Activated T-helper 9 cell treated with anti-CD3 and anti-CD28 coated beads, Interleukin-2, amount 50 U/mL, for 16 hours (primary cell): ENCODE measurements at regions not wholly inside any gene's neighbourhood (a gene's known extent, or its start where the extent isn't known, plus 50 kb on each side); places are given as distances from the start of the nearest gene placed in this dataset.
"Not testable (repeated sequence)": the region's sequence is repeated elsewhere in the genome, so short reads cannot be mapped to it uniquely, and the experiment has no call there.

Experiments
- DNase-seq: peaks from one replicate; pipeline ENCODE4 v3.0.0-alpha.2; 2020; ENCODE audit warnings: low read depth

DNA sequence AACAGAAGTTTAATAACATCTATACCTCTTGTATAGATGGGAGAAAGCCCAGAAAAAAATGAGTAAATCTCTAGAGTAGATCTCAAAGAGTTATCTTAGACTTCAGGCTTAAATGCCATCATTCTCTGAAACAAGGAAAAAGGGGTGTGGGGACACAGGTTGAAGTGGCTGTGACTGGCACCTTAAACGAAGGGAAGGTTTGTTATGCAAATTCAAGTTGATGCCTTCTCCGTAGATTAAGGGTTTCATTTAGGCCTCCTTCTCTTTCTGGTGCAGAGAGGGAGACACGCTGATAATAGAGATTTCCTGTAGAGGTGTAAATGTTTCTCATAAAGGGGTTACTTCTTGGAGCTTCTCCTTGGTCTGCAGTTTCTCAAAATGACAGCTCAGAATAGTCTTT is 252.1 kb downstream of the CD83 start:
- no peak for DNase-seq

DNA sequence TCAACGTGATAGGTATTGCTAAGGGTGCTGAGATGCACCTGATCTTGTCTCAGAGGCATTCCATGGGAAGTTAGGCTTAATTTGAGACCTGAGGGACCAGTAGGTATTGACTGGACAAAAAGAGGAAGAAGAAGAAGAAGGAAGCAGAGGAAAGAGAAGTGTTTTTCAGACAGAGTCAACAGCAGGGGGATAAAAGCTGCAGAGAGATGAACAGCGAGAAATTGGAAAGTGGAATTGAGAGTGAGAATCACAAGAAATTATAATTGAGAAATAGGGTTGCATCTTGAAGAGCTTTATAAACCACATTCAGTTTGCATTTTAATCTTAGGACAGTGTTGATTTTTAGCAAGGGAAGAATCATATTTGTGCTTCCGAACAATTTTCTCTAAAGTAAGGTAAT is 254.0 kb downstream of the CD83 start:
- DNase-seq = no peak

GRCh38 chr6:14372734-14373489 is 255.3 kb downstream of the CD83 start:
- DNase-seq = no peak

- DNase-seq = no peak
Observed at GRCh38 chr6:14373648-14374437, 256.3 kb downstream of the CD83 start.

DNA sequence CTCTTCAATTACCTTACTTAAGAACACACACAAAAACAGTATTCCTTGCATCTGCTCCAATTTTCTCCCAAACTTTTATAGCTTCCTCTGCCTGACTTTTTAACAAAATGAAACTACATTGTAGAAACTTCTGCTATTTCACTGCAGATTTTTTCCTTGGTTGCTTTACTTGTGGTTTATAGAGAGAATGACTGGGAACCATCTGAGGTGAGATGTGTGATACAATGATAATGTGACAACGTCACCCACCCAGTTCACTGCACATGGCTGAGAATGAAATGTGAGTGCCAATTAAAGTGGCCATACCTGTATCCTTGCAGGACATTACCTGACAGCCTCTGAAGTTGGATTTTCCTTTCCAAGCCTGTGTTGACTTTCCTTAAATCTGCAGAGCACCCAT is 258.4 kb downstream of the CD83 start:
- DNase-seq = no peak

- DNase-seq = no peak
Observed at GRCh38 chr6:14379568-14379967, 262.0 kb downstream of the CD83 start.

GRCh38 chr6:14380086-14380820 is 262.7 kb downstream of the CD83 start:
- no peak for DNase-seq

DNA sequence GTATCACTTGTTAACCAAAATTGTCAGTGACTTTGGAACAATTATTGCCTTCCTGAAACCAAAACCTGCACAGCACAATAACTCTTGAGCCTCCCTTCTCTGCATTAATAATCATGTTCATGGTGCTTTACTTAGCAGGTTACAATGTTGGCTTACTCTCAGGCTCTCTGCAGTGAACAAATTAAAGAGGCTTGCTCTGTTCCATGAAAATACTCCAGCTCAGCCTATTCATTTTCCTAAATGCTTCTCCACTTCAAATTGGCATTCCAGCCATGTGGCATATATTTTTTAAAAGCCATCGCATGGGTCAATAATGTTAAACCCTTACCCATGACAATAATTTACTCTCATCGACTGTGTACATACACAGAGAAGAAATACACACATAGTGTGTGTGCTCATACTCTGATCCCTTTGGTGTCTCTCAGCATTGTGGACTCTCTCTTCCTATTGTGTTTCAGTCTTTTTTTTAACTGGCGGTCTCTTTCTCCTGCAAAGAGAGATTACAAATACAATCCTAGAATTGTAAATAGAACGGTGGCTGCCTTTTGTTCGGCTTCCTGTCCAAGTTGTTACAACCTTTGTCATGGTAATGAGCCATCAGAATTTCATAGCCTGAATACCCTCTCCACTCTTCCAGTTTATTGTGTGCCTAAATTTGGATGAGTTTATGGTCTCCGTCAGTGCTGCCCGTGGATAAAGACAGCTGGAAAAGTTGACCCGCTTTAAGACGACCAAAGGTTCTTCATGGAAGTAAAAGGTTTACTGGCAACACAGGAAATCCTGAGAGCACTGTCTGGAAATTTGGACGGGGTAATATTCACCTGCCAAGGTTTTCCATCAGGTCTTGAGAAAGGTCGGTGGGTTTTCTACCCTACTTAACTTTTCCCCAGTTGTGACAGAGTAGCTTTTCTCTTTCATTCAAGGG is 263.6 kb downstream of the CD83 start:
- DNase-seq = no peak

DNA sequence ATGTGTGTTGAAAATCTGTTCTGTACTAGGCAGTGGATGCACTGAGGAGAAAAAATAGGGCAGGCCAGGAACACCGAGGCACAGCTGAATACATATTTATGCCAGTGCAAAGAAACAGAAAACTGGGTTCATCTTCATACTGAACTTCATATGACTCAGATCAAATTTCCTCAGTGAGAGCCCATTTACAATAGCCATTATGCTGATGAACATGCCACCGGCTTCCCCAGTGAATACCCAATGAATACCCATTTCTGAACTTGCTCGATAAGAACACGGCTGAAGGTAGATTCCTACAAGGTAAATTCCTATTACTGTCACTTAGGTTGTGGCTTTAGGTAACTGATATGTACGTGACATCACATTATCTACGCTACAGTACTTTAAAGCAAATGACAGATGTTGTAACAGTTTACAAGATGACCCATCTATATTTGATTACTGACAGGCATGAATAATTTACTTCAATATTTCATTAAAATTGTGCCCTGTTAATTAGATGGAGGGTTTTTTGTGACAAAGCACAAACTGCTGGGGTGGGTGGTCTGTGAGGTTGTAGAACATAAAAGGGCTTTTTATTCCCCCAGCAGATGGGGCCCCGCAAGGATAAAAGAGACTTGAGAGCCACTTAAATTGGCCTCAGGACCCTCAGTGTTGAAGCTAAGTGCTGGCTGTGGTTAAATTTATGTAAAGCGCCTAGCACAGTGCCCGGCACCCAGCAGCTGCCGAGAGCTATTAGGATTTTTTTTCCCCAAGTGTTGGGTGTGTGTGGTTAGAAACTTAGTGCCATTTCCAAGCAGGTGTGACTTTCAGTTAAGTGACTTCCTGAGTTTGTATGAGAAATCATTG is 264.5 kb downstream of the CD83 start:
- no peak for DNase-seq

- DNase-seq = no peak
Observed at GRCh38 chr6:14382678-14383236, 265.2 kb downstream of the CD83 start.

GRCh38 chr6:14383393-14384174 is 266.0 kb downstream of the CD83 start:
- no peak for DNase-seq

GRCh38 chr6:14384175-14384949 is 266.8 kb downstream of the CD83 start:
- no peak for DNase-seq

DNA sequence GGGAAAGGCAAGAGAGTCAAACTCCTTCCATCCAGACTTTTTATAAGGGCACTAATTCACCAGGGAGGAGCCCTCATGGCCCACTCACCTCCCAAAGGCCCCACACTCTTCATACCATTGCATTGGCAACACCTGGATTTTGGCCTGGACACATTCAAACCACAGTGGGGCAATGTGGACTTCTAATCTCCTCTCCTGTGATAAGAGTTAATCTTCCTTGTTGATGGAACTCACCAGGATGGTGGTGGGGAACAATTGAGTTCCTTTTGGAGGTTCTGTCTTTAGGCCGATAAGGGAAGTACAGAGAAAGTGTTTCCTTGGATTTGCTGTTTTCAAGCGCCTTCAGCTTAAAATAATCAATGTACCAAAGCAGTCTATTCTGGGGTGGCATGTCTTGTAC is 268.7 kb downstream of the CD83 start:
- DNase-seq = no peak

DNA sequence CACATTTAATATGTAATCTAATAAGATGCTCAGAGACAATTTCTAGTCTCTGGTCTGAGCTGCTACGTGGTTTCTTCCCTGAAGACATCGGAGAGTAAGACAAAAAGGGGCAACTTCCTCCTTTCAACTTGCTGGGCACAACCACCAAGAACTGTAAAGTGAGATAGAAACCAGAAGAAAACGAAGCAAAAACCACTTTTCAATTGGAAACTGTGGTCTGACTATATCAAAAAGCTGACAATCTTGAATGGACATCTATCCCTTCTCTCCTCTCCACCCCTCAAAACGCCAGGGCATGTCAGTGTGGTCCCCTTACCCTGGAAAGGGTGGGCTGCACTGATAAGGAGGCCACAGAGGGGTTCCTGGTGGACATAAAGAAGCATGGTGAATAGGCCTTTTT is 269.1 kb downstream of the CD83 start:
- no peak for DNase-seq

GRCh38 chr6:14388371-14388770 is 270.8 kb downstream of the CD83 start:
- no peak for DNase-seq

- not testable (repeated sequence) for DNase-seq
Observed at GRCh38 chr6:14389776-14390175, 272.2 kb downstream of the CD83 start.

- no peak for DNase-seq
Observed at GRCh38 chr6:14390805-14391204, 273.2 kb downstream of the CD83 start.

DNA sequence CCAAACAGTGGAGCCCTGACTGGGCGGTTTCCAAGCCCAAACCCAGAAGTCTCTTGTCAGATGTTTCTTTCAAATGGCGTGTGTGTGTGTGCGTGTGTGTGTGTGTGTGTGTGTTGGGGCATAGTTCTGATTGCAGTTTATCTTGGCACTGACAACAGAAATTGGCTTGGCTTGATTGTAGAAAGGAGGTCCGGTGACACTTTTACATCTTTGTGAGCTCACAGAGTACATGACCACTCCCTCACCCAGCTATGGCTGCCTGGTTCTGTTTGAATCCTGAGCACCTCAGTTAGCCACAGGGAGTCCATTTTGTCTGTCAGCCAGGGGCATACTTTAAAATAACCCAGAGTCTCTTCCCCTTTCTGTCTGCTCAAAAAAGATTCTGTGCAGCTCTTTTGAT is 276.3 kb downstream of the CD83 start:
- no peak for DNase-seq

GRCh38 chr6:14396392-14396791 is 278.8 kb downstream of the CD83 start:
- DNase-seq = no peak
